Kasumi-1 (cell line): ENCODE measurements at regions not wholly inside any gene's neighbourhood (a gene's known extent, or its start where the extent isn't known, plus 50 kb on each side); places are given as distances from the start of the nearest gene placed in this dataset.

Experiments
- DNase-seq, 2 experiments: peaks; one replicate each; lab custom pipeline; 2025; lab: John Stamatoyannopoulos, UW

DNA sequence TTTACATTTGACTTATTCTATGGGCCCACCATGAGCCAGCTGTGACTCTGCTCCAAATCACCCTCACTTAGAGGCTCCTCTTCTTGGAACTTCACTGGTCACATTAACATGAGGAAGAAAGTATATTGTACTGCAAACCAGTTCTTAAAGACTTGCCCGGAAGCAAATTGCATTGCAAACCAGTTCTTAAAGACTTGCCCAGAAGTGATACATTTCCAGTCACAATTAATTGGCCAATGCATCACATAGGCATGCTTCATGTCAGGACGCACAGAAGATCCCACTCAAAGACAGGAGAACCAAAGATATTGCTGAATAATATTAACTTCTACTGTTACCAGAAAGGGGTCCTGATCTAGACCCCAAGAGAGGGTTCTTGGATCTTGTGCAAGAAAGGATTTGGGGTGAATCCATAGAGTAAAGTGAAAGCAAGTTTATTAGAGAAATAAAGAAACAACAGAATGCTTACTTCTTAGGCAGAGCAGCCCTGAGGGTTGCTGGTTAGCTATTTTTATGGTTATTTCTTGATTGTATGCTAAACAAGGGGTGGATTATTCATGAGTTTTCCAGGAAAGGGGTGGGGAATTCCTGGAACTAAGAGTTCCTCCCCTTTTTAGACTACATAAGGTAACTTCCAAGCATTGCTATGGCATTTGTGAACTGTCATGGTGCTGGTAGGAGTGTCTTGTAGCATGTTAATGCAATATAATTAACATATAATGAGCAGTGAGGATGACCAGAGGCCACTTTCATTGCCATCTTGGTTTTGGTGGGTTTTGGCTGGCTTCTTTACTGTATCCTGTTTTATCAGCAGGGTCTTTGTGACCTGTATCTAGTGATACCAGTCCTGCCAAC, 54.6 kb upstream of the HCCS start:
- no peak for DNase-seq

GRCh38 chrX:11059933-11060332, 51.2 kb upstream of the HCCS start:
- no peak for DNase-seq
